GM12891 (cell line): ENCODE measurements at regions not wholly inside any gene's neighbourhood (a gene's known extent, or its start where the extent isn't known, plus 50 kb on each side); places are given as distances from the start of the nearest gene placed in this dataset.

Experiments
- DNase-seq: peaks from one replicate; pipeline ENCODE4 v3.0.0; 2011; ENCODE audit warnings: low spot score; ENCODE audit not compliant: insufficient read length
- FAIRE-seq: peaks from 2 replicates; lab custom pipeline; 2011; peaks lifted over from hg19 to GRCh38; lab: Jason Lieb, UNC
- PAX5 ChIP-seq: IDR thresholded peaks from 2 replicates; pipeline ENCODE4 v1.6.1; 2011; ENCODE audit warnings: low read length, moderate library complexity, mild to moderate bottlenecking; ENCODE audit not compliant: insufficient read depth, severe bottlenecking
- POLR2A ChIP-seq: IDR thresholded peaks from 2 replicates; pipeline ENCODE4 v1.6.1; 2011; ENCODE audit warnings: low read depth, low read length, control low read depth
- POLR2AphosphoS5 ChIP-seq: IDR thresholded peaks from 2 replicates; pipeline ENCODE4 v1.6.1; 2011; ENCODE audit warnings: low read depth, low read length, control low read depth
- POU2F2 ChIP-seq: IDR thresholded peaks from 2 replicates; pipeline ENCODE4 v1.6.1; 2011; ENCODE audit warnings: low read depth, mild to moderate bottlenecking, control low read depth, low read length, moderate library complexity
- SPI1 ChIP-seq: IDR thresholded peaks from 2 replicates; pipeline ENCODE4 v1.6.1; 2011; ENCODE audit warnings: low read depth, low read length, control low read depth
- TAF1 ChIP-seq: IDR thresholded peaks from 2 replicates; pipeline ENCODE4 v1.6.1; 2011; ENCODE audit warnings: low read depth, low read length, control low read depth

GRCh38 chr13:97109841-97110492 lies 112.2 kb upstream of the MBNL2 start:
- FAIRE-seq (peak; percentile 91), DNase-seq (peak; percentile 79)
- TF ChIP-seq POLR2A (no peak), POU2F2 (no peak), PAX5 (no peak), TAF1 (no peak), POLR2AphosphoS5 (no peak), SPI1 (no peak)

GRCh38 chr13:97110936-97111335 lies 111.2 kb upstream of the MBNL2 start:
- FAIRE-seq (no peak), DNase-seq (no peak)
- TF ChIP-seq POLR2A = no peak
- no peak for TF ChIP-seq POLR2AphosphoS5
- TF ChIP-seq TAF1 = no peak
- TF ChIP-seq POU2F2 = no peak
- TF ChIP-seq PAX5 = no peak
- no peak for TF ChIP-seq SPI1

GRCh38 chr13:97111756-97112155 lies 110.4 kb upstream of the MBNL2 start:
- TF ChIP-seq POLR2AphosphoS5 (no peak), SPI1 (no peak), PAX5 (no peak), POLR2A (no peak), TAF1 (no peak), POU2F2 (no peak)
- FAIRE-seq (no peak), DNase-seq (no peak)

- FAIRE-seq (no peak), DNase-seq (no peak)
- TF ChIP-seq TAF1 (no peak), POU2F2 (no peak), SPI1 (no peak), POLR2AphosphoS5 (no peak), PAX5 (no peak), POLR2A (no peak)
Measured at GRCh38 chr13:97112446-97113152, 109.5 kb upstream of the MBNL2 start.

GRCh38 chr13:97113231-97114001 lies 108.7 kb upstream of the MBNL2 start:
- TF ChIP-seq TAF1 = no peak
- no peak for TF ChIP-seq POLR2AphosphoS5
- TF ChIP-seq SPI1 = no peak
- TF ChIP-seq PAX5 = no peak
- no peak for TF ChIP-seq POLR2A
- no peak for TF ChIP-seq POU2F2
- DNase-seq (no peak), FAIRE-seq (no peak)

GRCh38 chr13:97114651-97115050 lies 107.5 kb upstream of the MBNL2 start:
- TF ChIP-seq POLR2AphosphoS5 (no peak), POU2F2 (no peak), PAX5 (no peak), POLR2A (no peak), TAF1 (no peak), SPI1 (no peak)
- DNase-seq (no peak), FAIRE-seq (no peak)

- TF ChIP-seq POU2F2 = no peak
- TF ChIP-seq SPI1 = no peak
- TF ChIP-seq POLR2A = no peak
- TF ChIP-seq POLR2AphosphoS5 = no peak
- no peak for TF ChIP-seq PAX5
- TF ChIP-seq TAF1 = no peak
- FAIRE-seq = no peak
Measured at GRCh38 chr13:97116754-97117153, 105.4 kb upstream of the MBNL2 start.

GRCh38 chr13:97117388-97117910 lies 104.7 kb upstream of the MBNL2 start:
- FAIRE-seq (peak; percentile 40), DNase-seq (no peak)
- TF ChIP-seq POU2F2 (no peak), TAF1 (no peak), SPI1 (no peak), PAX5 (no peak), POLR2A (no peak)

More at GRCh38 chr13:97116754-97117153, 105.4 kb upstream of the MBNL2 start:
- no peak for DNase-seq

GRCh38 chr13:97119943-97120342 lies 102.2 kb upstream of the MBNL2 start:
- DNase-seq = no peak
- TF ChIP-seq POLR2A (no peak), TAF1 (no peak), SPI1 (no peak), PAX5 (no peak), POLR2AphosphoS5 (no peak), POU2F2 (no peak)
- no peak for FAIRE-seq
